ENCODE measurements at regions not wholly inside any gene's neighbourhood (a gene's known extent, or its start where the extent isn't known, plus 50 kb on each side); places are given as distances from the start of the nearest gene placed in this dataset.
A peak's percentile ranks its signal among the peaks of the same experiment; 100 is the strongest.

DNA sequence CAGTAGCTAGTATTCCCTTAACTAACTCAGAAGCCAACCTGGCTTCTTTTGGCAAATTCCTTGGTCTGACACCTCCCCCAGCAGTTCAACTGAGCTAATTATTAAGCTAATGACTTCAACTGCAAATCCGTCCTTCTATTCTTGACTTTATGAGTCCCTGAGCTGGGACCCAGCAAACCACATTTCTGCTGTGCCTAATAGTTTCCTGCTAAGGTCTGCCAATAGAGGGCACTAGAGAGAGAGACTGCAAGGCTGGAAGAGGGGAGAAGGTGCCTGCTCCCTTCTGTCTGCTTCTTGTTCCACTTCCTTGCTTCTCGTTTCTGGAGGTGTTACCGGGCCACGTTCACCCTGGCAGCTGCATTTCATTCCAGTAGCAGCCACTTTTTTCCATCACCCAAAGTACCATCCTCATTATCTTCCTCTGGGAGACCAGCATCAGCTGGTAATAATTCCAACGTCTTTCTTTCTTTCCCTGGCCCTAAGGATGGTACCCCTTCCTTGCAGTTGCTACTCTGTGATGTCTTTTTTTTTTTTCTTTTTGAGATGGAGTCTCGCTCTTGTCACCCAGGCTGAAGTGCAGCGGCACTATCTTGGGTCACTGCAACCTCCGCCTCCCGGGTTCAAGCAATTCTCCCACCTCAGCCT is 352.0 kb downstream of the TNS1 start:
- TF ChIP-seq, protein P1, sequence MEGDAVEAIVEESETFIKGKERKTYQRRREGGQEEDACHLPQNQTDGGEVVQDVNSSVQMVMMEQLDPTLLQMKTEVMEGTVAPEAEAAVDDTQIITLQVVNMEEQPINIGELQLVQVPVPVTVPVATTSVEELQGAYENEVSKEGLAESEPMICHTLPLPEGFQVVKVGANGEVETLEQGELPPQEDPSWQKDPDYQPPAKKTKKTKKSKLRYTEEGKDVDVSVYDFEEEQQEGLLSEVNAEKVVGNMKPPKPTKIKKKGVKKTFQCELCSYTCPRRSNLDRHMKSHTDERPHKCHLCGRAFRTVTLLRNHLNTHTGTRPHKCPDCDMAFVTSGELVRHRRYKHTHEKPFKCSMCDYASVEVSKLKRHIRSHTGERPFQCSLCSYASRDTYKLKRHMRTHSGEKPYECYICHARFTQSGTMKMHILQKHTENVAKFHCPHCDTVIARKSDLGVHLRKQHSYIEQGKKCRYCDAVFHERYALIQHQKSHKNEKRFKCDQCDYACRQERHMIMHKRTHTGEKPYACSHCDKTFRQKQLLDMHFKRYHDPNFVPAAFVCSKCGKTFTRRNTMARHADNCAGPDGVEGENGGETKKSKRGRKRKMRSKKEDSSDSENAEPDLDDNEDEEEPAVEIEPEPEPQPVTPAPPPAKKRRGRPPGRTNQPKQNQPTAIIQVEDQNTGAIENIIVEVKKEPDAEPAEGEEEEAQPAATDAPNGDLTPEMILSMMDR (IDR thresholded peaks at IDR 0.05): peak; percentile 56 to 87 (median 82)
- no peak for TF ChIP-seq POLR2A (IDR thresholded peaks at IDR 0.05)
